ENCODE measurements at regions not wholly inside any gene's neighbourhood (a gene's known extent, or its start where the extent isn't known, plus 50 kb on each side); places are given as distances from the start of the nearest gene placed in this dataset.

DNA sequence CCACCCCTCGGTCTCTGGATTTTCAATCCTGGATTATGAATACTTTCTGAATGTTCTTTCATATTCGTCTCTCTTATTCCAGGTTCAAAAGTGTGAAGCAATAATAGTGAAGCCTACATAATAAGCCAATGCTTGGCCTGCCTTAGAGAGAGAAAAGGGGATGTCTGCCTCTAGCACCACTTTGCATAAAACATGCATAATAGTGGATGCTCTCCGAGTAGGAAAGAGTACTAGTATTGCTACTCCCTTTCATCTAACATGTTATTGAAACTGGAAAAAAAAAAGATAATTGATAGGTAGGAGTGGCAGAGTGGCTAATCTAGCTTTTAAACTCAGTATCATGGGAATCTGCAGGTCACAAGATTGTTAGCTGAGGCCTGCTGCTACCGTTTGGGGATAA, 158.1 kb downstream of the SPATA31D1 start:
- WGBS (ENCODE audit: extremely low coverage, insufficient coverage, insufficient read length) = no CpG with 5 or more reads among the region's 4 CpGs

DNA sequence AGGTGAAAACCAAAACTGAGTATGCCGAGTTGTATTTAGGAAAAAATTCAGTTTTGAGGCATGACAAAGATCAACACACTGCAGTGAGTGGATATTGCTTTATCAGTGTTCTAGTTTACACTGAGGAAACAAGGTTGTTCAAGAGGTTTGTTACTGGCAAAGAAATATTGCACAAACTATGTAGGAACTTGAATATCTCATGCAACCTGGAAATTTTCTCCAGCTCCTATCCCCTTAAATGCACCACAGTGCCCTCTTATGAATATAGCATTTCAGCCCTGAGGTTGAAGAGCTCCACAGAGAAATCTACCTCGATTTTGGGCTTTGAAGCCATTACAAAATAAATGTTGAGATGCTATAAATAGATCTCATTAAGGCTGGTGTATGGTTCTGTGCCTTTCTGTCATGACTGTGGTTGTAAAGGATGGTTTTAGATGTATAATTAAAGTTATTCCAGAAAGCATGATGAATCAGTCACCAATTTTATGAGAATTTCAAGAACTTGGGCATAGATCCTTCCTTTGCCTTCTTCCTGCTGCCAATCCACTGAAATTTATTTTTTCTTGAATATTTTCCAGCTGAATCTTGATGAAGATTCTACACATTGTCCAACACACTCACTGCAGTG, 159.3 kb downstream of the SPATA31D1 start:
- no peaks in the 10 kb centered on the region for H3K4me1 ChIP-seq (ENCODE audit: control insufficient read depth in 1 of 2, insufficient read depth in 2 of 2, low read length in 2 of 2)
- H3K4me2 ChIP-seq (ENCODE audit: low read length) = no peak overlapping the region
- no peaks in the 10 kb centered on the region for H3K27me3 ChIP-seq (ENCODE audit: insufficient read depth, low read length)
- no peak overlapping the region for H4K12ac ChIP-seq (ENCODE audit: low read depth, low read length)
- no peak overlapping the region for H4K8ac ChIP-seq (ENCODE audit: low read depth, low read length)
- no peak overlapping the region for H3K4me3 ChIP-seq (ENCODE audit: low read depth, low read length)
- no peaks in the 10 kb centered on the region for H3K36me3 ChIP-seq (ENCODE audit: control insufficient read depth in 1 of 2, insufficient read depth in 2 of 2, low read length in 2 of 2)
- H2BK5ac ChIP-seq (ENCODE audit: low read depth, low read length, poor library complexity) = no peak overlapping the region
- no peak overlapping the region for H2AFZ ChIP-seq (ENCODE audit: insufficient read depth, low read length, poor library complexity)
- no peak overlapping the region for H3K27ac ChIP-seq (ENCODE audit: low read depth, low read length)
- no peak overlapping the region for H2BK12ac ChIP-seq (ENCODE audit: low read length)
- H2BK120ac ChIP-seq (ENCODE audit: insufficient read depth, low read length, poor library complexity) = no peak overlapping the region
- WGBS (ENCODE audit: extremely low coverage, insufficient coverage, insufficient read length) = no CpG with 5 or more reads among the region's 2 CpGs
- H3K23ac ChIP-seq (ENCODE audit: low read length) = no peak overlapping the region
- DNase-seq = no peak
- no peaks in the 10 kb centered on the region for H3K79me1 ChIP-seq (ENCODE audit: low read length)
- no peak overlapping the region for H4K91ac ChIP-seq (ENCODE audit: low read depth, low read length)
- no peak overlapping the region for H3K14ac ChIP-seq (ENCODE audit: low read length)
- no peak overlapping the region for H3K4ac ChIP-seq (ENCODE audit: low read depth, low read length)
- H3K18ac ChIP-seq (ENCODE audit: low read length) = no peak overlapping the region
- no peak overlapping the region for H3K9ac ChIP-seq (ENCODE audit: low read length)
- no peaks in the 10 kb centered on the region for H3K9me3 ChIP-seq (ENCODE audit: insufficient read depth, low read depth, low read length)
- H3K79me2 ChIP-seq (ENCODE audit: control insufficient read depth, insufficient read depth, low read length, poor library complexity) = no peaks in the 10 kb centered on the region
- no peak overlapping the region for H2AK5ac ChIP-seq (ENCODE audit: low read length)

More for the DNA sequence above, 158.1 kb downstream of the SPATA31D1 start:
- no peak overlapping the region for H3K4me3 ChIP-seq (ENCODE audit: low read depth, low read length)
- H3K4me2 ChIP-seq (ENCODE audit: low read length) = no peak overlapping the region
- no peak overlapping the region for H2BK12ac ChIP-seq (ENCODE audit: low read length)
- no peaks in the 10 kb centered on the region for H3K9me3 ChIP-seq (ENCODE audit: insufficient read depth, low read depth, low read length)
- H3K79me2 ChIP-seq (ENCODE audit: control insufficient read depth, insufficient read depth, low read length, poor library complexity) = no peaks in the 10 kb centered on the region
- no peaks in the 10 kb centered on the region for H3K4me1 ChIP-seq (ENCODE audit: control insufficient read depth in 1 of 2, insufficient read depth in 2 of 2, low read length in 2 of 2)
- no peak overlapping the region for H3K9ac ChIP-seq (ENCODE audit: low read length)
- H3K23ac ChIP-seq (ENCODE audit: low read length) = no peak overlapping the region
- no peaks in the 10 kb centered on the region for H3K27me3 ChIP-seq (ENCODE audit: insufficient read depth, low read length)
- no peak overlapping the region for H3K4ac ChIP-seq (ENCODE audit: low read depth, low read length)
- H3K14ac ChIP-seq (ENCODE audit: low read length) = no peak overlapping the region
- H4K91ac ChIP-seq (ENCODE audit: low read depth, low read length) = no peak overlapping the region
- no peak overlapping the region for H2AK5ac ChIP-seq (ENCODE audit: low read length)
- H4K12ac ChIP-seq (ENCODE audit: low read depth, low read length) = no peak overlapping the region
- no peak overlapping the region for H4K8ac ChIP-seq (ENCODE audit: low read depth, low read length)
- H3K79me1 ChIP-seq (ENCODE audit: low read length) = no peaks in the 10 kb centered on the region
- no peak overlapping the region for H3K18ac ChIP-seq (ENCODE audit: low read length)
- no peaks in the 10 kb centered on the region for H3K36me3 ChIP-seq (ENCODE audit: control insufficient read depth in 1 of 2, insufficient read depth in 2 of 2, low read length in 2 of 2)
- H3K27ac ChIP-seq (ENCODE audit: low read depth, low read length) = no peak overlapping the region
- H2AFZ ChIP-seq (ENCODE audit: insufficient read depth, low read length, poor library complexity) = no peak overlapping the region
- H2BK5ac ChIP-seq (ENCODE audit: low read depth, low read length, poor library complexity) = no peak overlapping the region
- no peak for DNase-seq
- no peak overlapping the region for H2BK120ac ChIP-seq (ENCODE audit: insufficient read depth, low read length, poor library complexity)

DNA sequence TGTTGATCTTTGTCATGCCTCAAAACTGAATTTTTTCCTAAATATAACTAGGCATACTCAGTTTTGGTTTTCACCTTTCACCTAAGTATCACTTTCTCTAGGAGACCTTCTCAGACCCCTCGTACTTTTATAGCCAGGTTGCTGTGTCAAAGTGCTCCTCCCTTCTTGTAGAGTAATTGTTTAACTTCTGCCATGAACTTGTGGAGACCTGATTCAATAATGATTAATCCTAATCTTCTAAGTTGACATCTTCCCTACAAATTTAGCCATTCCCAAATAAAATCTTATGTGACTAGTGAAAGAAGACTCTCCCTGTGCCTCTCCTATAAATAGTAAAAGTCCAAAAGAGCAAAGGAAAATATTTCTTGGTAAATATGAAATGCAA, 159.8 kb downstream of the SPATA31D1 start:
- Histone ChIP-seq H3K36me3 (ENCODE audit: control insufficient read depth in 1 of 2, insufficient read depth in 2 of 2, low read length in 2 of 2) (no peaks in the 10 kb centered on the region), H4K8ac (ENCODE audit: low read depth, low read length) (no peak overlapping the region), H3K27ac (ENCODE audit: low read depth, low read length) (no peak overlapping the region), H4K91ac (ENCODE audit: low read depth, low read length) (no peak overlapping the region), H3K9me3 (ENCODE audit: insufficient read depth, low read depth, low read length) (no peaks in the 10 kb centered on the region), H3K4me3 (ENCODE audit: low read depth, low read length) (no peak overlapping the region), H3K18ac (ENCODE audit: low read length) (no peak overlapping the region), H2BK120ac (ENCODE audit: insufficient read depth, low read length, poor library complexity) (no peak overlapping the region), H2BK5ac (ENCODE audit: low read depth, low read length, poor library complexity) (no peak overlapping the region), H4K12ac (ENCODE audit: low read depth, low read length) (no peak overlapping the region), H3K4me2 (ENCODE audit: low read length) (no peak overlapping the region), H3K79me2 (ENCODE audit: control insufficient read depth, insufficient read depth, low read length, poor library complexity) (no peaks in the 10 kb centered on the region), H3K4me1 (ENCODE audit: control insufficient read depth in 1 of 2, insufficient read depth in 2 of 2, low read length in 2 of 2) (no peaks in the 10 kb centered on the region), H3K14ac (ENCODE audit: low read length) (no peak overlapping the region), H3K9ac (ENCODE audit: low read length) (no peak overlapping the region), H2BK12ac (ENCODE audit: low read length) (no peak overlapping the region), H3K27me3 (ENCODE audit: insufficient read depth, low read length) (no peaks in the 10 kb centered on the region), H3K23ac (ENCODE audit: low read length) (no peak overlapping the region), H2AFZ (ENCODE audit: insufficient read depth, low read length, poor library complexity) (no peak overlapping the region), H2AK5ac (ENCODE audit: low read length) (no peak overlapping the region), H3K79me1 (ENCODE audit: low read length) (no peaks in the 10 kb centered on the region), H3K4ac (ENCODE audit: low read depth, low read length) (no peak overlapping the region)
- DNase-seq = no peak
- WGBS (ENCODE audit: extremely low coverage, insufficient coverage, insufficient read length) = no CpG with 5 or more reads among the region's 1 CpG

DNA sequence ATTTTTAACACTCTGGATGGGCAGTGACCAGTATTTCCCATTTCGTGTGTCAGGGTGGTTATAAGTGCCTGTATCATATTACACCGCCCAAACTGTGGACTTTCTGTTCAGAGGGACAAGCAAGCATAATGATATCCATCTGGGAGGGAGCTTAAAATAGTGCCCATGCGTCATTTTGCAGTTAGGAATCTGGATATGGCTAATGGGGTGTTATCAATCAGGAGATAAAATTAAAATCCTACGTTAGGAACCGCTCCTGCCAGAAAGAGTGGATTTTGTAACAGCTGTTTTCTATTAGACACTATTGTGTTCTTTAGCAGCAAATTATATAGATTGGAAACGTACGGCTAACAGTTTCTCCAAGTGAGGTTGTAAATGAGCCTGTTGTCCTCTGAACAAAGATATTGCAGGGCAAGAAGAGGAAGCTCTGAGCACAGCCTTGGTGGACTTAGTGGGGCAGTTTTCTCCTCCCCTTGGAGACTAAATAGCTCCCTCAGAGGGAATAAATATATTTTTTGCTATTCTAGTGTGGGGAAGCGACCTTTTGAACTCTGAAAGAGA, 160.4 kb downstream of the SPATA31D1 start:
- Histone ChIP-seq H3K9me3 (ENCODE audit: insufficient read depth, low read depth, low read length) (no peaks in the 10 kb centered on the region), H2BK12ac (ENCODE audit: low read length) (no peak overlapping the region), H4K91ac (ENCODE audit: low read depth, low read length) (no peak overlapping the region), H4K8ac (ENCODE audit: low read depth, low read length) (no peak overlapping the region), H3K4me2 (ENCODE audit: low read length) (no peak overlapping the region), H3K4ac (ENCODE audit: low read depth, low read length) (no peak overlapping the region), H3K9ac (ENCODE audit: low read length) (no peak overlapping the region), H3K27ac (ENCODE audit: low read depth, low read length) (no peak overlapping the region), H3K18ac (ENCODE audit: low read length) (no peak overlapping the region), H3K79me1 (ENCODE audit: low read length) (no peaks in the 10 kb centered on the region), H2BK5ac (ENCODE audit: low read depth, low read length, poor library complexity) (no peak overlapping the region), H3K36me3 (ENCODE audit: control insufficient read depth in 1 of 2, insufficient read depth in 2 of 2, low read length in 2 of 2) (no peaks in the 10 kb centered on the region), H2BK120ac (ENCODE audit: insufficient read depth, low read length, poor library complexity) (no peak overlapping the region), H3K14ac (ENCODE audit: low read length) (no peak overlapping the region), H3K23ac (ENCODE audit: low read length) (no peak overlapping the region), H3K27me3 (ENCODE audit: insufficient read depth, low read length) (no peaks in the 10 kb centered on the region), H3K4me1 (ENCODE audit: control insufficient read depth in 1 of 2, insufficient read depth in 2 of 2, low read length in 2 of 2) (no peaks in the 10 kb centered on the region), H4K12ac (ENCODE audit: low read depth, low read length) (no peak overlapping the region), H3K4me3 (ENCODE audit: low read depth, low read length) (no peak overlapping the region), H2AFZ (ENCODE audit: insufficient read depth, low read length, poor library complexity) (no peak overlapping the region), H3K79me2 (ENCODE audit: control insufficient read depth, insufficient read depth, low read length, poor library complexity) (no peaks in the 10 kb centered on the region), H2AK5ac (ENCODE audit: low read length) (no peak overlapping the region)
- no CpG with 5 or more reads among the region's 8 CpGs for WGBS (ENCODE audit: extremely low coverage, insufficient coverage, insufficient read length)
- DNase-seq = no peak

Measured in trophoblast cell (in vitro differentiated cells and primary cell).